GM23338 (cell line): ENCODE measurements at regions not wholly inside any gene's neighbourhood (a gene's known extent, or its start where the extent isn't known, plus 50 kb on each side); places are given as distances from the start of the nearest gene placed in this dataset.
"Not testable (repeated sequence)": the region's sequence is repeated elsewhere in the genome, so short reads cannot be mapped to it uniquely, and the experiment has no call there.

Experiments used
- ATAC-seq: fragments of 200-7000 bp; cut with Tn5 transposase; 3 replicates; pipeline ENCODE4 v1.9.1; 2020
- DNase-seq: peaks from one replicate; pipeline ENCODE4 v3.0.0-alpha.2; 2015; ENCODE audit warnings: low spot score
- H2AFZ ChIP-seq: fragments of 200-600 bp; sonication (generic); 2 replicates; pipeline ENCODE4 v1.8.0; 2016; ENCODE audit warnings: antibody characterized with exemption, mild to moderate bottlenecking, moderate library complexity
- H3F3A ChIP-seq: fragments of 200-600 bp; sonication (generic); replicated peaks from 2 replicates; pipeline ENCODE4 v1.8.0; 2017; ENCODE audit warnings: antibody characterized with exemption, mixed run types, low read depth
- H3K27ac ChIP-seq: fragments of 200-600 bp; sonication (generic); 2 replicates; pipeline ENCODE4 v1.6.1; 2016; ENCODE audit warnings: low read depth
- H3K27me3 ChIP-seq: fragments of 200-600 bp; sonication (generic); 2 replicates; pipeline ENCODE4 v1.8.0; 2016; ENCODE audit warnings: mild to moderate bottlenecking, mixed run types, moderate library complexity; ENCODE audit not compliant: insufficient read depth
- H3K36me3 ChIP-seq: fragments of 200-600 bp; sonication (generic); 2 replicates; pipeline ENCODE4 v1.8.0; 2016; ENCODE audit warnings: mild to moderate bottlenecking; ENCODE audit not compliant: insufficient read depth
- H3K4me1 ChIP-seq: fragments of 200-600 bp; sonication (generic); 2 replicates; pipeline ENCODE4 v1.8.0; 2016; ENCODE audit warnings: mild to moderate bottlenecking, moderate library complexity; ENCODE audit not compliant: insufficient read depth
- H3K4me2 ChIP-seq: fragments of 200-600 bp; sonication (generic); 2 replicates; pipeline ENCODE4 v1.7.1; 2017; ENCODE audit warnings: mixed run types
- H3K4me3 ChIP-seq: fragments of 200-600 bp; sonication (generic); 2 replicates; pipeline ENCODE4 v1.6.1; 2016; ENCODE audit warnings: mixed run types
- H3K79me2 ChIP-seq: fragments of 200-600 bp; sonication (generic); replicated peaks from 2 replicates; pipeline ENCODE4 v1.8.0; 2017; ENCODE audit warnings: mild to moderate bottlenecking; ENCODE audit not compliant: insufficient read depth
- H3K9me2 ChIP-seq: fragments of 200-600 bp; sonication (generic); 2 replicates; pipeline ENCODE4 v1.8.0; 2017; ENCODE audit not compliant: insufficient read depth
- H4K20me1 ChIP-seq: fragments of 200-600 bp; sonication (generic); replicated peaks from 2 replicates; pipeline ENCODE4 v1.8.0; 2017; ENCODE audit warnings: mild to moderate bottlenecking; ENCODE audit not compliant: insufficient read depth
- H3K27ac Mint-ChIP-seq: 2 replicates; pipeline ENCODE4 v1.8.0; 2020; ENCODE audit warnings: inconsistent platforms, mild to moderate bottlenecking, moderate library complexity, mixed read lengths
- H3K27me3 Mint-ChIP-seq: 3 replicates; pipeline ENCODE4 v1.8.0; 2022; ENCODE audit warnings: low read depth, mild to moderate bottlenecking, moderate library complexity, mixed read lengths, inconsistent platforms; ENCODE audit not compliant: insufficient read depth, poor library complexity
- H3K36me3 Mint-ChIP-seq: 3 replicates; pipeline ENCODE4 v1.8.0; 2021; ENCODE audit warnings: low read depth, mild to moderate bottlenecking, inconsistent platforms, moderate library complexity, mixed read lengths
- H3K4me1 Mint-ChIP-seq: 3 replicates; pipeline ENCODE4 v1.8.0; 2020; ENCODE audit warnings: mild to moderate bottlenecking, inconsistent platforms, mixed read lengths
- H3K4me3 Mint-ChIP-seq: 3 replicates; pipeline ENCODE4 v1.8.0; 2021; ENCODE audit warnings: moderate library complexity, mild to moderate bottlenecking, inconsistent platforms, mixed read lengths
- H3K9me3 Mint-ChIP-seq: 3 replicates; pipeline ENCODE4 v1.8.0; 2020; ENCODE audit warnings: moderate library complexity, mild to moderate bottlenecking, inconsistent platforms, mixed read lengths
- EZH2 ChIP-seq: fragments of 200-600 bp; sonication (generic); IDR thresholded peaks from one replicate; pipeline ENCODE4 v1.8.0; 2017; ENCODE audit warnings: antibody characterized with exemption, mild to moderate bottlenecking, low read depth; ENCODE audit not compliant: unreplicated experiment
- EZH2phosphoT487 ChIP-seq: fragments of 200-600 bp; sonication (generic); IDR thresholded peaks from one replicate; pipeline ENCODE4 v1.8.1; 2018; ENCODE audit warnings: antibody characterized with exemption; ENCODE audit not compliant: unreplicated experiment
- POLR2AphosphoS5 ChIP-seq: IDR thresholded peaks from 2 replicates; pipeline ENCODE4 v1.6.1; 2016; ENCODE audit warnings: antibody characterized with exemption, low read depth
- STAT1 ChIP-seq: IDR thresholded peaks from one replicate; pipeline ENCODE4 v1.6.1; 2016; ENCODE audit warnings: antibody characterized with exemption; ENCODE audit not compliant: unreplicated experiment
- ZNF114 ChIP-seq: fragments of 250-450 bp; sonication (Bioruptor Pico); IDR thresholded peaks from 2 replicates; pipeline ENCODE4 v1.5.0; 2020; ENCODE audit warnings: mild to moderate bottlenecking, moderate library complexity
- ZNF331 ChIP-seq: fragments of 250-450 bp; sonication (Bioruptor Pico); IDR thresholded peaks from 2 replicates; pipeline ENCODE4 v1.5.0; 2020; ENCODE audit warnings: low read depth, mild to moderate bottlenecking, moderate library complexity
- TF ChIP-seq, protein P1 (sequence below), 2 experiments: fragments of 200-600 bp in 1 of 2; sonication (generic) in 1 of 2; conservative IDR thresholded peaks; 2 replicates each; pipeline versions ENCODE4 v1.5.1 to v1.6.1; 2016 to 2017; ENCODE audit warnings: antibody characterized with exemption in 2 of 2, low read depth in 2 of 2, mild to moderate bottlenecking in 2 of 2, moderate library complexity in 1 of 2
- TF ChIP-seq, protein P2 (sequence below): IDR thresholded peaks from one replicate; pipeline ENCODE4 v1.6.1; 2018; ENCODE audit warnings: antibody characterized with exemption; ENCODE audit not compliant: unreplicated experiment

DNA sequence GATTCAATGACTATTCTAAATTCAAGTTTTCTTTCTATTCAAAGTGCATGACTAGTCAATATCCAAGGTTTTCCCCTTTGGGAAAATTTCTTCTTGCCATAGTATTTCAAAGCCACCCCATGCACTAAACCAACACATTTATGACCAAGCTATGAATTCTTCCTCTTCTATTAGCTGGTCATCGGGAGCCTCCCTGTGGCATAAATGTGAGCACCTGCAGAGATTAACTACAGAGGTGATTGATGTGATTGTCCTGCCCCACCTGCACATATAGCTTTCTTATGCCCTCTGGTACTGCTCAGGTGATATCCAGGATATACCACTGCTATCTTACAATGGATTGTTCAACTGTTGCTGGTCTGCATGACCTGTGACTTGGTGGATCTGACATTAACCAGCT is 694.9 kb downstream of the ZBBX start:
- Histone ChIP-seq H3K79me2 (no peaks in the 10 kb centered on the region), H3K27ac (no peak overlapping the region), H3K4me3 (no peak overlapping the region), H3K4me2 (no peak overlapping the region), H3F3A (no peaks in the 10 kb centered on the region), H3K4me1 (no peaks in the 10 kb centered on the region), H3K36me3 (no peaks in the 10 kb centered on the region), H4K20me1 (no peaks in the 10 kb centered on the region), H2AFZ (no peak overlapping the region), H3K27me3 (no peaks in the 10 kb centered on the region), H3K9me2 (peaks cover 3% of the 10 kb centered on the region; the same call in 1 of the 2 replicates)
- no peak for ATAC-seq
- Mint-ChIP-seq H3K36me3 (no peaks in the 10 kb centered on the region), H3K4me1 (peaks cover 7% of the 10 kb centered on the region; the same call in 2 of the 3 replicates), H3K27me3 (no peaks in the 10 kb centered on the region), H3K4me3 (no peak overlapping the region), H3K27ac (no peak overlapping the region), H3K9me3 (no peaks in the 10 kb centered on the region)
- TF ChIP-seq STAT1 (no peak), EZH2 (no peak), POLR2AphosphoS5 (no peak), EZH2phosphoT487 (no peak), ZNF331 (CRISPR knock-in tag) (no peak), ZNF114 (CRISPR knock-in tag) (no peak)
- TF ChIP-seq, protein P1, sequence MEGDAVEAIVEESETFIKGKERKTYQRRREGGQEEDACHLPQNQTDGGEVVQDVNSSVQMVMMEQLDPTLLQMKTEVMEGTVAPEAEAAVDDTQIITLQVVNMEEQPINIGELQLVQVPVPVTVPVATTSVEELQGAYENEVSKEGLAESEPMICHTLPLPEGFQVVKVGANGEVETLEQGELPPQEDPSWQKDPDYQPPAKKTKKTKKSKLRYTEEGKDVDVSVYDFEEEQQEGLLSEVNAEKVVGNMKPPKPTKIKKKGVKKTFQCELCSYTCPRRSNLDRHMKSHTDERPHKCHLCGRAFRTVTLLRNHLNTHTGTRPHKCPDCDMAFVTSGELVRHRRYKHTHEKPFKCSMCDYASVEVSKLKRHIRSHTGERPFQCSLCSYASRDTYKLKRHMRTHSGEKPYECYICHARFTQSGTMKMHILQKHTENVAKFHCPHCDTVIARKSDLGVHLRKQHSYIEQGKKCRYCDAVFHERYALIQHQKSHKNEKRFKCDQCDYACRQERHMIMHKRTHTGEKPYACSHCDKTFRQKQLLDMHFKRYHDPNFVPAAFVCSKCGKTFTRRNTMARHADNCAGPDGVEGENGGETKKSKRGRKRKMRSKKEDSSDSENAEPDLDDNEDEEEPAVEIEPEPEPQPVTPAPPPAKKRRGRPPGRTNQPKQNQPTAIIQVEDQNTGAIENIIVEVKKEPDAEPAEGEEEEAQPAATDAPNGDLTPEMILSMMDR (conservative IDR thresholded peaks at IDR 0.05; ENCODE audit: low read depth in 2 of 2): 0 out of 4 replicates have a peak, but pooled peaks of 1 of the 2 experiments have one; percentile 18
- TF ChIP-seq, protein P2, sequence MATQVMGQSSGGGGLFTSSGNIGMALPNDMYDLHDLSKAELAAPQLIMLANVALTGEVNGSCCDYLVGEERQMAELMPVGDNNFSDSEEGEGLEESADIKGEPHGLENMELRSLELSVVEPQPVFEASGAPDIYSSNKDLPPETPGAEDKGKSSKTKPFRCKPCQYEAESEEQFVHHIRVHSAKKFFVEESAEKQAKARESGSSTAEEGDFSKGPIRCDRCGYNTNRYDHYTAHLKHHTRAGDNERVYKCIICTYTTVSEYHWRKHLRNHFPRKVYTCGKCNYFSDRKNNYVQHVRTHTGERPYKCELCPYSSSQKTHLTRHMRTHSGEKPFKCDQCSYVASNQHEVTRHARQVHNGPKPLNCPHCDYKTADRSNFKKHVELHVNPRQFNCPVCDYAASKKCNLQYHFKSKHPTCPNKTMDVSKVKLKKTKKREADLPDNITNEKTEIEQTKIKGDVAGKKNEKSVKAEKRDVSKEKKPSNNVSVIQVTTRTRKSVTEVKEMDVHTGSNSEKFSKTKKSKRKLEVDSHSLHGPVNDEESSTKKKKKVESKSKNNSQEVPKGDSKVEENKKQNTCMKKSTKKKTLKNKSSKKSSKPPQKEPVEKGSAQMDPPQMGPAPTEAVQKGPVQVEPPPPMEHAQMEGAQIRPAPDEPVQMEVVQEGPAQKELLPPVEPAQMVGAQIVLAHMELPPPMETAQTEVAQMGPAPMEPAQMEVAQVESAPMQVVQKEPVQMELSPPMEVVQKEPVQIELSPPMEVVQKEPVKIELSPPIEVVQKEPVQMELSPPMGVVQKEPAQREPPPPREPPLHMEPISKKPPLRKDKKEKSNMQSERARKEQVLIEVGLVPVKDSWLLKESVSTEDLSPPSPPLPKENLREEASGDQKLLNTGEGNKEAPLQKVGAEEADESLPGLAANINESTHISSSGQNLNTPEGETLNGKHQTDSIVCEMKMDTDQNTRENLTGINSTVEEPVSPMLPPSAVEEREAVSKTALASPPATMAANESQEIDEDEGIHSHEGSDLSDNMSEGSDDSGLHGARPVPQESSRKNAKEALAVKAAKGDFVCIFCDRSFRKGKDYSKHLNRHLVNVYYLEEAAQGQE: no peak
- DNase-seq: no peak

DNA sequence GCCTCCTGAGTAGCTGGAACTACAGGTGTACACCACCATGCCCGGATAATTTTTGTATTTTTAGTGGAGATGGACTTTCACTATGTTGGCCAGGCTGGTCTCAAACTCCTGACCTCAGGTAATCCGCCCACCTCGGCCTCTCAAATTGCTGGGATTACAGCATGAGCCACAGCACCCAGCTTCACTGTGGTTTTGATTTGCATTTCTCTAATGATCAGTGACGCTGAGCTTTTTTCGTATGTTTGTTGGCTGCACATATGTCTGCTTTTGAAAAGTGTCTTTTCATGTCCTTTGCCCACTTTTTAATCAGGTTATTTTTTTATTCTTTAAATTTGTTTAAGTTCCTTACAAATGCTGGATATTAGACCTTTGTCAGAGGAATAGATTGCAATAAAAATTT is 696.0 kb downstream of the ZBBX start:
- H3K9me3 Mint-ChIP-seq, H3K4me2 ChIP-seq, DNase-seq, H3K27me3 ChIP-seq, H3K4me1 Mint-ChIP-seq, H3K79me2 ChIP-seq, H3K9me2 ChIP-seq, H3K27me3 Mint-ChIP-seq, H4K20me1 ChIP-seq, H3K36me3 ChIP-seq, H3K4me1 ChIP-seq, ATAC-seq, H2AFZ ChIP-seq, H3K4me3 Mint-ChIP-seq, H3K27ac ChIP-seq, H3K4me3 ChIP-seq, H3K27ac Mint-ChIP-seq, H3K36me3 Mint-ChIP-seq, H3F3A ChIP-seq: not testable (repeated sequence)
